K562 (cell line): ENCODE measurements at regions not wholly inside any gene's neighbourhood (a gene's known extent, or its start where the extent isn't known, plus 50 kb on each side); places are given as distances from the start of the nearest gene placed in this dataset.

ENCODE experiments used
- ATAC-seq: fragments of 200-7000 bp; cut with Tn5 transposase; 3 replicates; pipeline ENCODE4 v1.9.1; 2020; ENCODE audit warnings: moderate library complexity
- BruUV-seq: library from RNA; stranded (reverse); fragments of 400-500 nt; replicated peaks from 2 replicates; lab custom pipeline; 2021; lab: Mats Ljungman, UMichigan
- CTCF ChIA-PET: fragments of 300-600 bp; formaldehyde crosslinking; extraction: SDS; loops from one replicate; lab custom pipeline; 2021; ENCODE audit warnings: low intra/inter-chr PET ratio; lab: Yijun Ruan, JAX
- POLR2A ChIA-PET: fragments of 300-600, 350-650 bp; sonication (Branson Sonifier 250); formaldehyde crosslinking; extraction: SDS; loops from one replicate; lab custom pipeline; 2021; ENCODE audit warnings: antibody characterized with exemption, inconsistent platforms; lab: Yijun Ruan, JAX
- DNase-seq, 4 experiments: peaks; one replicate each; pipeline versions ENCODE4 v3.0.0 to v3.0.0-alpha.2; 2011 to 2018; ENCODE audit warnings: low spot score in 3 of 4, mixed read lengths in 3 of 4; ENCODE audit errors: extremely low read depth in 1 of 4
- FAIRE-seq: peaks from 2 replicates; lab custom pipeline; 2011; peaks lifted over from hg19 to GRCh38; lab: Jason Lieb, UNC
- H2AFZ ChIP-seq: 2 replicates; pipeline ENCODE4 v1.6.0; 2011; ENCODE audit warnings: low read depth, low read length, control low read depth, inconsistent platforms
- H3K27ac ChIP-seq: fragments of 200-600 bp; 3 replicates; pipeline ENCODE4 v1.8.0; 2011; ENCODE audit warnings: low read depth, mild to moderate bottlenecking, control low read depth, inconsistent platforms, low read length, moderate library complexity, mixed read lengths; ENCODE audit errors: extremely low read depth
- H3K27me3 ChIP-seq, 2 experiments: fragments of 300-600 bp in 1 of 2; 2 replicates in 1 of 2; 3 replicates in 1 of 2; pipeline versions ENCODE4 v1.6.0 to v1.8.0; 2011; ENCODE audit warnings: inconsistent platforms in 2 of 2, low read length in 2 of 2, mild to moderate bottlenecking in 1 of 2, mixed read lengths in 1 of 2, moderate library complexity in 1 of 2; ENCODE audit not compliant: control insufficient read depth in 2 of 2, insufficient read depth in 2 of 2
- H3K36me3 ChIP-seq: fragments of 300-600 bp; 3 replicates; pipeline ENCODE4 v1.8.0; 2011; ENCODE audit warnings: mild to moderate bottlenecking, low read length, inconsistent platforms; ENCODE audit not compliant: control insufficient read depth, insufficient read depth
- H3K4me1 ChIP-seq, 2 experiments: fragments of 200-600 bp in 1 of 2; replicated peaks in 1 of 2; 2 replicates in 1 of 2; 3 replicates in 1 of 2; pipeline versions ENCODE4 v1.5.1 to v1.8.0; 2011; ENCODE audit warnings: inconsistent platforms in 2 of 2, low read length in 2 of 2, mild to moderate bottlenecking in 1 of 2, mixed read lengths in 1 of 2, moderate library complexity in 1 of 2; ENCODE audit not compliant: control insufficient read depth in 2 of 2, insufficient read depth in 2 of 2
- H3K4me2 ChIP-seq: 2 replicates; pipeline ENCODE4 v1.6.1; 2011; ENCODE audit warnings: low read length, control low read depth, inconsistent platforms, mixed read lengths; ENCODE audit not compliant: insufficient read depth
- H3K4me3 ChIP-seq: fragments of 200-600 bp; sonication (generic), shearing (Covaris generic); 2 replicates; pipeline ENCODE4 v1.5.1; 2016; ENCODE audit warnings: control low read depth, inconsistent platforms
- H3K79me2 ChIP-seq: fragments of 200-600 bp; 3 replicates; pipeline ENCODE4 v1.8.0; 2011; ENCODE audit warnings: low read length, inconsistent platforms; ENCODE audit not compliant: control insufficient read depth, insufficient read depth
- H3K9ac ChIP-seq, 2 experiments: 2 replicates each; pipeline versions ENCODE4 v1.6.0 to v1.6.1; 2011; ENCODE audit warnings: low read depth in 2 of 2, low read length in 2 of 2, control low read depth in 1 of 2, inconsistent platforms in 1 of 2, mild to moderate bottlenecking in 1 of 2, mixed read lengths in 1 of 2; ENCODE audit not compliant: insufficient read depth in 1 of 2
- H3K9me1 ChIP-seq: one replicate; pipeline ENCODE4 v1.6.0; 2011; ENCODE audit warnings: inconsistent platforms, mild to moderate bottlenecking, low read length, moderate library complexity; ENCODE audit not compliant: control insufficient read depth, insufficient read depth
- H3K9me3 ChIP-seq: replicated peaks from 2 replicates; pipeline ENCODE4 v1.5.1; 2011; ENCODE audit warnings: low read depth, low read length, inconsistent platforms; ENCODE audit not compliant: control insufficient read depth, insufficient read depth
- H4K20me1 ChIP-seq: replicated peaks from 2 replicates; pipeline ENCODE4 v1.6.1; 2011; ENCODE audit warnings: low read length, inconsistent platforms, mixed read lengths; ENCODE audit not compliant: control insufficient read depth, insufficient read depth
- FOXO4 ChIP-seq: fragments of 450-650 bp; formaldehyde crosslinking; IDR thresholded peaks from 2 replicates; pipeline ENCODE4 v1.4.0; 2020; ENCODE audit warnings: mild to moderate bottlenecking, moderate library complexity
- FUS ChIP-seq: fragments of 200-400 bp; formaldehyde crosslinking; optimal IDR thresholded peaks from 2 replicates; pipeline ENCODE3; 2017; ENCODE audit warnings: low read depth, low read length
- HBP1 ChIP-seq: fragments of 450-650 bp; formaldehyde crosslinking; IDR thresholded peaks from 2 replicates; pipeline ENCODE4 v1.4.0; 2022; ENCODE audit warnings: missing genetic modification characterization
- HDGF ChIP-seq: fragments of 450-650 bp; IDR thresholded peaks from 2 replicates; pipeline ENCODE4 v1.6.1; 2016
- KDM4B ChIP-seq, 2 experiments: fragments of 450-650 bp in 1 of 2; sonication (generic) in 1 of 2; IDR thresholded peaks; 2 replicates each; pipeline ENCODE4 v1.6.1; 2016 to 2017; ENCODE audit warnings: borderline replicate concordance in 2 of 2, antibody characterized with exemption in 1 of 2, low read depth in 1 of 2, mild to moderate bottlenecking in 1 of 2
- MYNN ChIP-seq, 2 experiments: sonication (generic); formaldehyde crosslinking in 1 of 2; IDR thresholded peaks; 2 replicates each; pipeline versions ENCODE4 v1.5.0 to v1.6.1; 2016 to 2020; ENCODE audit warnings: antibody characterized with exemption in 1 of 2, missing genetic modification reagents in 1 of 2
- RAD51 ChIP-seq: fragments of 450-650 bp; IDR thresholded peaks from 2 replicates; pipeline ENCODE4 v1.7.1; 2016; ENCODE audit warnings: low read depth, mild to moderate bottlenecking, borderline replicate concordance
- U2AF1 ChIP-seq: fragments of 200-400 bp; formaldehyde crosslinking; optimal IDR thresholded peaks from 2 replicates; pipeline ENCODE3; 2017; ENCODE audit warnings: mild to moderate bottlenecking, low read depth, low read length, moderate library complexity
- UBTF ChIP-seq, 2 experiments: IDR thresholded peaks; 2 replicates each; pipeline ENCODE4 v1.6.1; 2012; ENCODE audit warnings: improper control_type of control experiment in 2 of 2, low read depth in 2 of 2, low read length in 2 of 2, borderline replicate concordance in 1 of 2
- ZFX ChIP-seq: sonication (generic); formaldehyde crosslinking; IDR thresholded peaks from 2 replicates; pipeline ENCODE4 v1.8.0; 2022; ENCODE audit warnings: mild to moderate bottlenecking, missing genetic modification reagents, moderate library complexity
- ZNF134 ChIP-seq: fragments of 250-450 bp; sonication (Bioruptor Pico); conservative IDR thresholded peaks from 2 replicates; pipeline ENCODE4 v1.4.0; 2020
- ZNF253 ChIP-seq: fragments of 250-450 bp; sonication (Bioruptor Pico); conservative IDR thresholded peaks from 2 replicates; pipeline ENCODE4 v1.6.1; 2021; ENCODE audit warnings: mild to moderate bottlenecking
- WGBS: fragments of 100-300 bp; shearing (Covaris generic); methylation state at CpG from one replicate; pipeline ENCODE4 v1.1.6; 2016; ENCODE audit warnings: low coverage, mixed read lengths; ENCODE audit not compliant: insufficient coverage; ENCODE audit errors: missing lambda C conversion rate; 5-methylcytosine and 5-hydroxymethylcytosine counted together
- in situ Hi-C: fragments of 300-500 bp; cut with MboI; formaldehyde crosslinking; loops from 4 replicates; pipeline ENCODE4 v1.15.0; 2018; ENCODE audit warnings: inconsistent platforms, mixed read lengths
- intact Hi-C: fragments of 100-400 bp; cut with micrococcal nuclease; formaldehyde crosslinking; loops from 2 replicates; pipeline ENCODE4 v1.14.2; 2022

- no peak overlapping the region for H3K9ac ChIP-seq
- H3K27me3 ChIP-seq = no peaks in the 10 kb centered on the region
- H3K79me2 ChIP-seq = no peaks in the 10 kb centered on the region
- H3K27ac ChIP-seq = no peak overlapping the region
- POLR2A ChIA-PET = no interaction called here
- FAIRE-seq (no peak), ATAC-seq (no peak), DNase-seq (no peak)
- no peak overlapping the region for H3K4me2 ChIP-seq
- CTCF ChIA-PET = no interaction called here
- H4K20me1 ChIP-seq = no peaks in the 10 kb centered on the region
- BruUV-seq = no TSS peak
- H2AFZ ChIP-seq = no peak overlapping the region
- 0% methylated on average over 1 of the region's 1 CpG for WGBS
- in situ Hi-C loops (no loop called here), intact Hi-C loops (no loop called here)
- H3K9me3 ChIP-seq = no peaks in the 10 kb centered on the region; the same call in 1 of the 2 replicates
- no peaks in the 10 kb centered on the region for H3K9me1 ChIP-seq
- no peaks in the 10 kb centered on the region for H3K36me3 ChIP-seq
- no peak overlapping the region for H3K4me3 ChIP-seq
- no peaks in the 10 kb centered on the region for H3K4me1 ChIP-seq
- TF ChIP-seq KDM4B (IDR thresholded peaks at IDR 0.05; ENCODE audit: borderline replicate concordance in 2 of 2, low read depth in 1 of 2) (no peak), MYNN (IDR thresholded peaks at IDR 0.05) (no peak), MYNN (CRISPR knock-in tag; IDR thresholded peaks at IDR 0.05) (no peak), ZNF253 (CRISPR knock-in tag) (no peak), U2AF1 (no peak)
Observed at GRCh38 chr2:6545336-6545735, 320.4 kb downstream of the CMPK2 start.

- H3K79me2 ChIP-seq = no peaks in the 10 kb centered on the region
- no peak overlapping the region for H3K27ac ChIP-seq
- H3K4me3 ChIP-seq = no peak overlapping the region
- no peaks in the 10 kb centered on the region; the same call in 1 of the 2 replicates for H3K9me3 ChIP-seq
- H2AFZ ChIP-seq = no peak overlapping the region
- BruUV-seq = no TSS peak
- no peaks in the 10 kb centered on the region for H3K4me1 ChIP-seq
- WGBS = 0% methylated on average over 4 of the region's 4 CpGs
- in situ Hi-C loops = no loop called here
- no peak overlapping the region for H3K9ac ChIP-seq
- ChIA-PET POLR2A (no interaction called here), CTCF (no interaction called here)
- no peaks in the 10 kb centered on the region for H4K20me1 ChIP-seq
- no peak overlapping the region for H3K4me2 ChIP-seq
- no peak for ATAC-seq
- no peaks in the 10 kb centered on the region for H3K27me3 ChIP-seq
- no peaks in the 10 kb centered on the region for H3K9me1 ChIP-seq
- no peaks in the 10 kb centered on the region for H3K36me3 ChIP-seq
- intact Hi-C loops = no loop called here
- no peak for DNase-seq
- FAIRE-seq = no peak
- TF ChIP-seq ZNF134 (CRISPR knock-in tag) (no peak), ZFX (no peak), FUS (no peak), FOXO4 (CRISPR knock-in tag) (no peak), HBP1 (CRISPR knock-in tag) (no peak), HDGF (no peak), UBTF (IDR thresholded peaks at IDR 0.05; ENCODE audit: borderline replicate concordance in 1 of 2, low read depth in 2 of 2, low read length in 2 of 2) (no peak), RAD51 (no peak)
Observed at GRCh38 chr2:6545795-6546194, 319.9 kb downstream of the CMPK2 start.
